Effector CD4-positive, alpha-beta T cell (primary cell): ENCODE measurements at regions not wholly inside any gene's neighbourhood (a gene's known extent, or its start where the extent isn't known, plus 50 kb on each side); places are given as distances from the start of the nearest gene placed in this dataset.

Experiments used
- DNase-seq: peaks from one replicate; pipeline ENCODE4 v3.0.0-alpha.2; 2020

DNA sequence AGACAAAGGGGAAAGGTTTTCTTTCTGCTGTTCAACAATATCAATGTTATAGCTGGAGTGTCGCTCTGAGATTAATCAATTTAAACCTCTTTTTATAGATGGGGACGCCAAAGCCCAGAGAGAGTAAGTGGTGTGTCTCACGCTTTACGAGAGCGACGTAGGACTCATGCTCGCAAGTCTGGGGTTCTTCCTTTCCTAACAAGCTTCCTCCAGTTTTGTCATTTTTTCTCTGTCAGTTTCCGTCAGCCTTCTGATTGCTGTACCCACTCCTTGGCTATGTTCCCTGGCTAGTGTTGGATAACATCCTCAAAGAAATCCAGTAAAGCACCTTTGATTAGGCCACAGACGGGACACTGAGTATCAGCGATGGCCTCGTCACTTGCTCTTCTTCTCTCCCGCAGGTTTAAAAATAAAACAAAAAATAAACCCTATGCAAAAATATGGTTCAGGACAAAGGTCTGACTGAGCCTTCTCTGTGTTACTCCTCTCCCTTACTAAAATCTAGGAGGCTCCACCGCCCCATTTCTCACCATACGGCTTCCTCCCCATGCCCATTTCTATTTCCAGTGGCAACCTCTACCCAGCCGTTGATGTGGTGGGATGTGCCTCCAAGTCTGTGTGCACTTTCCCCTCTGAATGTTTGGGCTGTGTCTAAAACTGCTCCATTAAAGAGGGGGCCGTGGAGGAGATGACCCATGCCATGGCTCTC, 172.7 kb upstream of the PARP11 start:
- no peak for DNase-seq

DNA sequence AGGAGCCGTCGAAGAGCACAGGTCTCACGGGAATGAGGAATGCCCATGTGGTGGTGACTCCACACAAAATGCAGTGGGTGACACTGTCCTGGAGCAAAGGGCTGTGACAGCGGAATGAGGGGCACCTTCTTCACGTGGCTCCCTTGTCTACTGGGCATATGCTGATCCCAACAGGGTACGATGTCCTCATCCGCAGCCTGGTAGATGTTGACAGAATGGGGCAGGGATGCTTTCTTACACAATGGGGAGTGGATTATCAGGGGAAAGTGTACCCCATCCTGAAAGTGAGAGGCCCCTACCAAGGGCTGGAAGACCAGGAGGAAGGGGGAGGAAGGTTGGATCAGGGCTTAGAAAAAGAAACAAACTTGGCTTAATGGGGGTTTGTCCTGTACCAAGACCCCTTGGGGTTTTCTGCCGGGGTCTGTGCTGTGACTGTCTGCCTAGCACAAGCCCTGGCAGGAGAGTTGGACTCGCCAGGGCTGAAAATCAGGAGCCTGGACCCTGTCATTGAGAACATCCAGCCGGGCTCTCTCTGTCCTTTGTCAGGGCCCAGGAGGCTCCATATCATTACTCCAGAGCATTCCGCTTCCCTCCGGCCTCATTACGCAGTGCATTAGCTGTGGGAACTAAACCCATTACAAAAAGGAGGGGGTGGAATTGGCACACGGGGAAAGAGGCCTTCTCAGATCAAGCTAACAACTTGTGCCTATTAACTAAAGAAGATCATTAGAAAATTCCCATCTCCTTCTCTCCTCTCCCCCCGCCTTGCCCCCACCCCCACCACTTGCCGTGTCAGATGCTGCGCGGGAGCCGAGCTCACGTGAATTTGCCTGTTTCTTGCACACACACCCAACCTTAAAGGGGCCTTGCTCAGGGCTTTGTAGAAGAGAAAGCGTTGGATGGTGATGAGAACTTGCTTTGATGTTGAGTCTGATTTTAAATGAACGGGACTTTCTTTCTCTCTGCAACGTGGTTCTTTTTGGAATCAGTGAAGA, 171.8 kb upstream of the PARP11 start:
- no peak for DNase-seq

DNA sequence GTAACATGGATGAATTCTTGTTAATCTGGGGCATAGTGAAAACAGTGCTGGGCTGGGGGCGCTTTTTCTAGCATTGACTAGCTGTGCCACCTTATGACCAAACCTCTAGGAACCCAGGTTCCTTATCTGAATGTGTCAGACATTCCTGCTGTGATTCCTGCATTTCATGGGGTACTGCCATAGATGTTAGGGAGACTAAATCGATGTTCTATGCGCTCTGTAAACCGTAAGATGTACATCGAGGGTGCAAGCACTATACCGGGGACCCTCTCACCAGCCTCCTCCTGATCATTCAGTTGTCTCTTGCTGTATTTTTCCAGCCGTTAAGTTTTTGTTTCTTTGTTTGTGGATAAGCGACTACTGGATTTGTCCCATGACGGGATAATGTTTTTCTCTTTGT, 170.9 kb upstream of the PARP11 start:
- DNase-seq: no peak

DNA sequence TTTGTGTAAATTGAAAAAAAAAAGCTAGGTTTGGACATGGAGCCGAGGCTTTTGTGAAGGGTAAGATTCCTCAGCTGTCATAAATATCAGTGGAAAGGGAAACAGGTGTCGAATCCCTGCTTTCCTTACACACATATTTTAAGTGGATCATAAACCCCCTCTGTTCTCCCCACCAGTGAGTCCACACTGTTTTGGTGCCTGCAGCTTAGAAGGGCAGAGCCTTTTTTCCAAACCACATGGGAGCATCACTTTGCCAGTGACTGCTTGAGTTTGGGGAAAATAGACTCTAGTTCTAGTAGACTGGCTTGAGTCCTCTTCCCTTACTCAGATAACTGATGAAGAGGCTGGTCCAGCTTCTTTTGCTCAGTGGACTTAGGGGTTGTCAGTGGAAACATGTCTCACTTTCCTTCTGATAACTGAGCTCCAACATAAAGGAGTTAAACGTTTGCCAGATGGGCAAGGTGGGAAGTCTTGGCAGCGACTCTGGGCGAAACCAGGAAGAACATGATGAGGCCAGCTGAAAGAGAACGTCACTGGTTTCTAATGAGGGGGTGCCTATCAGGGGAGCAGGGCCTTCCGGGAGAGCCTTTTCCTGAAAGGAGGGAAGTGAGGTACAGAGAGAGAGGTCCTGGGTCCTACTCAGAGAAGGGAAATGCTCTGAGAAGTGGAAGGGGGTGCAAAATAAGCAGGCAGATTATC, 168.1 kb upstream of the PARP11 start:
- no peak for DNase-seq

DNA sequence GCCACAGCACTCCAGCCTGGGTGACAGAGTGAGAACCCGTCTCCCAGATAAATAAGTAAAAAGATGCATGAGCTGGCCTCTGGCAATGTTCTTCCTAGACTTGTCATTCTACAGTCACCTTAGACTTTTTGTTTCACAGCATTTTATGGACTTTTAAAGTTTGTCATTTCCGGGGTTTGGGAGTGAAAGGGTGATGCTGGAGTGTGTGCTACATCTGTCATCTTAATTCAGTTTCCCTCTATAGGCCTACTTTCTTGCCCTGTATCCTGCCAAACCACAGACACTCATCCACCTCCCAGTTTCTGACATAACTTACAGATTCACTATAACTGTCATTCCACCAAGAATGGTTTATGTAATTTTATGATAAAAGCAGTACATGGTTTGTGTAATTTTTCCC, 166.7 kb upstream of the PARP11 start:
- no peak for DNase-seq

DNA sequence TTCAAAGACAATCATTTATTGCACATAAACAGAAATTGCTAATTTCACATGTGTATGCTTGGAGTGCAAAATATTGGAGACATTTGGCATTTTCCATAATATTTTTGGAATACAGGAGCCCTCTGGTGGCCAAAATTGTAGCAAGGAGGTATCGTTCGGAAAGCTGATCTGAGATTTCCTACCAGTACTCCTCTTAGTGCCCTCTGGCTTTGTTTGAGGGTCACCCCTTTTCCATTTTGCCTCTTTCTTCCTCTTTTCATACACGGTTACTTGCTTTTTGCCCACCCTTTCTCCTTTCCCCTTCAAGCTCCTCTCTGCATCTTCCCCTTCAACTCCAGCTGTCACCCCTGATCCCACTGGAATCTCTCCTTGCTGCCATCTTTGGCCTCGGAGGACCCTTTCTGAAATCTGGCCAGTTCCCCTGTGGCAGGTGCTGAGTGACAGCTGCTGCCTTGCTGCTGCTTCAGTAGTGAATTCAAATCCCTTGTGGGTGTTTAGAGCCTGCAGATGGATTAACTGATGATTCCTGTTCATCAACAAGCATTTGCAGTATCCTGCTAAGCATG, 164.6 kb upstream of the PARP11 start:
- DNase-seq: no peak

DNA sequence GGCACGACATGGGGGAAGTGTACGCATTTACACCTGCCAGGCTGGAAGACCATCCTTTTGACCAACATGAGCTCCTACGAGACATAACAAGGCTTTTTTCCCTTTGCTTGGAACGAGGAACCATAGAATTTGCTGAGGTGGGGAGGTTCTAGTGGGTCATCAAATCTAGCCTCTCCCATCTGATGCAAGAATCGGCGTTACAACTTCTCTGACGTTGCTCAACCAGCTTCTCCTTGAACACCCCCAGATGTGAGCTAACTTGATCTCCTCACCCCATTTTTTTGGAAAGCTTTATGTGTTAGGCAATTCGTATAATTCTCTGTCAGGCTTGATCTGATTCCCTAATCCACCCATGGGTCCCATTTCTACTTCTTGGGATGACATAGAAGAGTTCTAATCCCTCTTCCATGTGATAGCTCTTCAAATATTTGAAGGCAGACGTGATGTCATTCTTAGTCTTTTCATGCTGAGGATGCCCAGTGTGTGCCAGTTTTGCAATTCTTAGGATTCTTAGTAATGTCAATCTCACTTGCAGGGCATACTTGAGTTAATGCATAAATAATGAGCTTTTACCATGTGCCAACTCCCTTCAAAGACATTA, 163.6 kb upstream of the PARP11 start:
- DNase-seq: no peak

DNA sequence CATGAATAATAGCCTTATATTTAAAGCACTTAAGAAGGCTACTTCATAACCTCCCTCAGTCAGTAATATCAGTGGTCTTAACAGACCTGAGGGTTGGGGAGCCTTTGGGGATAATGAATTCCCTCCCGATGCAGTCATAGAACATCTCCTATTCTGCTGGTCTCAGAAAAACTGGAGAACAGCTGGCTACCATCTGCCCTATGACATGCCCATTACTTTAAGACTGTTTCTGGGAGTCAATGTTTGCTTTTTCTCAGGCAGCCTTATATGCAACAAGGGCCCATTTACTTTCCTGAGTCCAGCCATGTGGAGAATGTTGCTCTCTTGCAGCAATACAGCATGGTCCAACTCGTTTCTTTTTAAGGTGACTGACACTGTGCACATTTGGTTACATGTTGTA, 161.7 kb upstream of the PARP11 start:
- DNase-seq: no peak

DNA sequence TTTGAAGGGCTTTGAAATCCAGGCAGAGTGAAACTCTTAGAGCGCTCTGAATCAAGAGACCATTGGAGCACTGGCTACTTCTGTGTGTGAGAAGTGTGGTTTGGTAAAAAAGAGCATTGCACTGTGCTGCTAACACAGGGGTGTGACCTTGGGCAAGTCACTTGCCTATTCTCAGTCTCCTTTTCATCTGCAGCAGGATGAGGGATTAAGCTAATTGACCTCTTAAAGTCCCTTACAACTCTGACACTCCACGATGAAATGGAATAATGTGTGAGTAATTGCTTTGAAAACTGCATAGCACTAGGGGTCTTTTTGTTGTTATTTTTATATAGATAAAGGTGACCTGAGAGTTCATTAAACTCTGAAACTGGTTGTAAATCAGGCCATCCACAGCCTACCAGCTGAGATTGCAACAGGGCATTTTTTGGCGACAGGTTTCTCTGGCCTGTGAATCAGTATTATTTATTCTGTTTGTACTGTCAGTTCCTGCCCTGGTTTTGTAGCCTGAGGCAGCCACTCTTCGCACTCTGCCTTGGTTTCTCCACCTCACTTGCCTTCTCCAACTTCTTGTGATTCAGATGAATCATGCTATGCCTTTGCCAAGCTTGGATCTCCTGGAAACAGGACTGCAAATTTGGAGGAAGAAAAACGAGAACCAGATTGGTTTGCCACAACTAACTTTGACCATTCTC, 159.9 kb upstream of the PARP11 start:
- no peak for DNase-seq

DNA sequence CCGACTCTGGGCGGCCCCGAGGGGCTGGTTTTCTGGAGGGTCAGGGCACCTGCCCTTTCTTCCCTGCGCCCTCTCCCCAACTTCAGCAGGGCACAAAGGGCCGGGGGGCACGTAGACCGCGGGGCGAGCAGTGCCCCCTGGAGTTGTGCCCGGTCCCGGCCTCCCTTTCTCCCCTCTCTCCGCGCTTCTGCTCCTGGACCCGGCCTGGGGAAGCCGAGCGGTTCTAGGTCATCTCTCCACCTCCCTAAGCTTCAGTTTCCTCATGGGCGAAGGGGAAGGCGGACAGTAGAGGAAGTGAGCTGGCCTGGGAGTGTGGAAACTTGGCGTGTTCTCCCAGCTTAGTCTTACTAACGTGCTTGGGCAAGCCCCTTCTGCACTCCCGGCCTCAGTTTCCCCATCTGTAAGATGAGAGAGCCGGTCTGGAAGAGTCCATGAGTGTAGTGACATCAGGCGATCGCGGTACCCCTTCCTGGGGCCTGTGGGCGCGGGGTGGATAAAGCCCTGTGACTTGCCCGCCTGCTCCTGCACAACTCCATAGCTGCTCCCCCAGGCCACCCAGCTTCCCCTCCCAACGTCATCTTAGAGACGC, 158.6 kb upstream of the PARP11 start:
- no peak for DNase-seq

DNA sequence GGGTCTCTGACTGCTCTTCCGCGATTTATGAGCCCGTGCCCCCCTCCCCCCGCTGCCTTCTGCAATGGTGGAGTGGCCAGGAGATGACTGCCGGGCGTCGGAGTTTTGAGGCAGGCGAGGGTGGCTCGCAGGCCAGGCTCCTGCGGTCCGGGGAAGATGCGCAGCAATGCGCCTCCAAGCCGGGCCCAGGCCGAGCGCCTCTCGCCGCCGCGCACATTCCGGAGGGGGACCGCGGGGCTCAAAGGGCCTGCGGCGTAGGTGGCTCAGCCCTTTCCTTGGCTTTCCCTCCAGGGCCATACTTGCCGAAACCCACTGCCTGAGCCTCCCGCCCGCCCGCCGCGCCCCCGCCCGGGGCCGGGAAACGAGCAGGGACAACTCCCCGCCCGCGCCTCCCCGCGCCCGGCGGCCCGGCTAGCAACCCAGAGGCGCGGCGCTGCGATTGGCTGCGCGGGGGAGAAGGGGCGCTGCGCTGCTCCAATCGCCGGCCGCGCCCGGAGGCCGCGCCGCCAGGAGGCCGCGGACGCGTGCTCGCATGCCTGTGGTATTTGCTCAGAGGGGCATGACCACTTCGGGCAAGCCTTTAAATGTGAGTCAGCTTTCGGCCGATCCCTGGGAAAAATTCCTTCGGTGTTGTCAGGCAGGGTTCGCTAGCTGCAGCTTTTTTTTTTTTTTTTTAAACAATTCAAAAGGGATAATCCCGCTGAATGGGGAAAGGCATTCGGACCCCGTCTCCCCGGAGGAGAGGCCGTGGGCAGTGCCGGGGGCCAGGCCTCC, 157.9 kb upstream of the PARP11 start:
- peak; percentile 66 for DNase-seq

DNA sequence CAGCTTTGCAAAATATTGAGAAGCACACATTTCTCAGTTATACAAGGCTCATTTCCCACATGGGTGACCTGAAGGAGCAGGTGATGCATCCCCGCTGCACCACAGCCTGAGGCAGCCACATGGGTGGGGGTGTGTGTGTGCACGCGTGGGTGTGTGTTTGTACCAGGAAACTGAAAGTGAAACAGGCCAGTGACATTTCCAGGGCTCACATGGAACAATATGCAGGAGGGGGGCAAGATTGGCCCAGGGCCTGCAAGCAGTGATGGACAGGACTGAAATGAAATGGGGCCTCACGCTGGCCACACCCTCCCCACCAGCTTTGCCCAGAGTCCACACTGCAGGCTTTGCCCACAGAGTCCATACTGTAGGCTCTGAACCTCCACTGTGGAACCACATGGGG, 154.2 kb upstream of the PARP11 start:
- peak; percentile 33 for DNase-seq

DNA sequence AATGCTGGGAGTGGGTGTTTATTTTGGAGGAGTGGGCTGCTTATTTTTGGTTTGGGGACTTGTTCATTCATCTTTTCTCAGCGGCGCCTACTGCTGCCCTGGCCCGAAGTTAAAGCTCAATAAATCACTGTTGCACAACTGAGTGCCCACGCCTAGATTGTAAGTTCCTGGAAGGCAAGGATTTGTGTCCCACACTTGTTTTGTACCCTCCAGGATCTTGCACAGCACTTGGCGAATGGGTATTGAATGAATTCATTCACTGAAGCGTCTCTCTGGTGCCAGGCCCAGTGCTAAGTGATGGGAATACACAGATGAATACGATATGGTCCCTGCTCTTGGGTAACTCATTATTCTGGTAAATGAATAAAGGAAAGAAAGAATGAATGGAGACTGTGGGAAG, 153.3 kb upstream of the PARP11 start:
- DNase-seq: no peak

DNA sequence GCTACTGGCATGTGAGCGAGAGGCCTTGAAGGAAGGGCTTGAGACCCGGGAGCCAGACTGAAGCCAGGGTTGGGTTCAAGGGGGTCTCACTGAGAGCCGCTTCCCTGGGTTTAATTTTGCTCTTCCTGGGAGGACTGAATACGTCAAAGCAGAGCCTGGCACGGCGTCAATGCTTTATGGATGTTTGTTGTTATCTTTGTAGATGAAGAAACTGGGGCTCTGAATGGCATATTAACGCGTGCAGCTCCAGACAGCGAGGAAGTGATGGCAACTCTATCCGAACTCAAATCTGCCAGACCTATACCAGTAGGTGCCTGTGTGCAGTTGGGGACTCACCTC, 152.8 kb upstream of the PARP11 start:
- no peak for DNase-seq

DNA sequence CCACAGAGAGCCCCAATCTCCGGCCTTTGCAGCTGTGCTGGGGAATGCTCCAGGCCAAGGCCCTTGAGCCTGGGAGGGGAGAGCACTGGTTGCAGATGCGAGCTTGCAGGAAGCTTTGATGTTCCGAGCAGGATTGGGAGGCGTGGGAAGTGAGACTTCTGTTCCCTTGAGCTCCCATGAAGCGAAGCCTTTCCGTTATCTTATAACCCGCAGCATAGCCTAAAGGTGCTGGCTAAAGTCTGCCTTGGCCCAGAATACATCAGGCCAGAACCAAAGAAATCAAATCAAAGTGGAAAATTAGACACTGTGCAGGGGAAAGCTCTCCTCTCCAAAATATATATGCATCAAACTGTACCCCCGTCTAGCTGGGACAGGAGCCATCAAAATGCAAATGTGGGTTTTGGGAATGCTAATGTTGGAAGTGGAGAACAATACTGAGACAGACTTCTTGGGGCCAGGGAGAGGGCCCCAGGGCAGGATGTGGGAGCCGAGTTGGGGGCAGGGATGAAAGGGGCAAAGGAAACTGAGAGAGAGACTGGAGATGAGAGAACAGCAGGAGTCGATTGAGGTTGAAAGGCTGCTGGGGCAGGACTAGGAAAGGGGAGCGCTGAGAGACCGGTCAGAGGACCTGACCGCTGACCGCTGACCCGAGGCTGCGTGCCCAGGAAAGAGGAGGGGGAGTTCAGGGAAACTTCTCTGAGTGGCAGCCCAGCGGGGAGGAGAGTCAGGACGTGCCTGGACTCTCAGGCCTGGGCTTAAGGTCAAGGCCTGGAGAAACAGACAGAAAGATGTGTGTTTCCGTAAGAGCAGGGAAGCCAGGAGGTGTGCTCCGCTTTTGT, 152.2 kb upstream of the PARP11 start:
- DNase-seq: no peak

DNA sequence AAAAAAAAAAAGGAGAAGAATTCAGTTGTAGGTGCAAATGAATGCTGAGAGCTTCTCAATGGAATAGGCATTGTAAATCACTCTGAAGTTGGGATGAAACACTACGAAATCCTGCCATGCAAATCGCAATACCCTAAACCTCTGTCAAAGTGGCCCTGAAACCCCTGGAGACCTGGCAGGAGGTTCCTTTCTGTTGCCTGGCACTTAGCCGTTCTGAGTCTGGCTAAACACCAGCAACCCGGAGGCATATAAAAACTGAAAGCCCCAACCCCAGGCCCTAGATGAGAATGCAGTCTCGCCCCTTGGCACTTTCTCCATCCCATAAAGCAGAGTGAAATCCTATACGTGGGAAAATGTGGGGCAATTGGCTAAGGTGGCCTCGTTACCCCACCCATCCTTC, 151.5 kb upstream of the PARP11 start:
- no peak for DNase-seq

DNA sequence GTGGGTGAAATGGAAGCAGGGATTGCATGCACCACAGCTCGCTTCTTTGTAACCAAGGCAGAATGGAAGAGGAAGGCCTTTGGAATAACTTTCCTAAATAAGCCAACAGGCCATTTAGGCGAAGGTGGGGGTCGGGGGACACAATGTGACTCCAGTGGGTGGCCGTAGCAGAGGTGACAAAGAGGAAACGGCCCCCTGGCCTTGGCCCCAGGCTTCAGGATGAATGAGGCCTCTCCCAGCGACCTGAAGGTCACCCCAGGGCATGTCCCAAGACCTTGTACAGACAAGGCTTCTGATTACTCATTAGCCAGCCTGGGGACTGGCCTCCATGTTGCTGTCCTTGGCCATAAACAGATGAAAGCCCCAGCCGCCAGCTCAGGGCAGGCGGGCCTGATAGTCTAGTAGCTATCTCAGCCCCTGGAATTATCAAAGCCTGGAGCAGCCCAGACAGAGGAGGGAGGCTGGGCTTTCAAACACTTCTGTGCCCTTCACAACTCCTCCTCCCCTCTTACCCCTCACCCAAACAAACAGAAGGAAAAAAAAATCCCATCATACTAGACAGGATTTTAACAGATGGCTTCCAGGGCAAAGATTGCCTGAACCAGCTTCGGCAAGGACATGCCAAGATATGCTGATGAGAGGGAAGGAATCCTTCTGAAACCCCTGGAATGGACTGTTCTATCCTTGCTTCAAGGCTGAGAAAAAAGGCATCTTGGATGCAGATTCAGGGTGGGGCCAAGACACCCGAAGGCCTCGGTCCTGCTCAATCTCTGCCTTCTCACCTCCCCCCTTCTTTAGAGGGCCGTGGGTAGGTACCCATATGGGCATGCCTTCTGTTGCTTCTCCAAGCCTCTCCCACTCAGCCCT, 142.3 kb upstream of the PARP11 start:
- DNase-seq: no peak

DNA sequence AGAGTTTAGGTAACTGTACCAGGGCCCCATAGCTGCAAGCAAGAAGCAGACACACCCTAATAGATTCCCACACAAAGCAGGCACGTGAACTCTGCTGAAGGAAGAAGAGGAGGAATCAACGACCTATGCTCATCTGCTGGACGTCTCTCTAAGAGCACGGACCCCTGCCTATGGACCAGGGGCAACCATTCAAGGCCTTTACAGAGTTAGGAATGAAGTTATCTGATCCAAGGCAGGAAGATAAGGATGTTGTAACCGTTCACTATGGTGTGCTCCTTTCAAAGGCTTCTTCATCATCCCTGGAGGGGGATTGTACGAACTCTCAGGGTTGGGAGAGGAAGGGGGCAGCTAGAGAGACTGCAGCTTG, 141.6 kb upstream of the PARP11 start:
- no peak for DNase-seq

DNA sequence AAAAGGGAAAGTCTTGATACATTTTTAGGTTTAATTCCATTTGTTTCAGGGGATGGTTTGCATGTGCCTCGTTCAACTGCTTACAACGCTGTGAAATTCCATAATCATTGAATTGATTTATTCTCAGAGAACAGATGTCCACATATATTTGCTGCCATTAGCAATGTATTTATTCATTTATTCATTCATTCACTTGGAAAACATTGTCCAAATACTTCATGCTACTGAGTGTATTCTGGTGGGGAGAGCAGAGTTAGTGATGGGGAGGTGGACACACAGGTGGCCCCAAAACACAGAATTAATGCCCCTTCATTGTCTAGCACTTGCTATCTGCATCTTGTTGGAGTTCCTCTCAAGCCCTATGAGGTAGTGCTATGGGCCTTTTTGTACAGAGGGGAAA, 141.2 kb upstream of the PARP11 start:
- DNase-seq: no peak
